Esophagus squamous epithelium (tissue), 5 donors: ENCODE measurements at regions not wholly inside any gene's neighbourhood (a gene's known extent, or its start where the extent isn't known, plus 50 kb on each side); places are given as distances from the start of the nearest gene placed in this dataset.
A peak's percentile ranks its signal among the peaks of the same experiment; 100 is the strongest.

ENCODE experiments used
- DNase-seq: peaks from one replicate; lab custom pipeline; 2025; lab: John Stamatoyannopoulos, UW
- H3K27ac ChIP-seq, 4 donors: fragments of 200-600 bp; sonication (generic); one replicate each; pipeline ENCODE4 v1.5.1; 2016 to 2019; ENCODE audit warnings: mild to moderate bottlenecking in 1 of 4
- H3K27me3 ChIP-seq, 4 donors: fragments of 200-600 bp; sonication (generic); 1 replicate in 3 of 4; 2 replicates in 1 of 4; pipeline versions ENCODE4 v1.5.1 to v1.6.0; 2017 to 2021; ENCODE audit warnings: antibody characterized with exemption in 1 of 4
- H3K36me3 ChIP-seq, 3 donors: fragments of 200-600 bp; sonication (generic); one replicate each; pipeline ENCODE4 v1.5.1; 2016 to 2019
- H3K4me1 ChIP-seq, 3 donors: fragments of 200-600 bp; sonication (generic); one replicate each; pipeline ENCODE4 v1.5.1; 2017 to 2019
- H3K4me3 ChIP-seq, 4 donors: fragments of 200-600 bp; sonication (generic); 1 replicate in 3 of 4; 2 replicates in 1 of 4; pipeline ENCODE4 v1.5.1; 2016 to 2019; ENCODE audit warnings: mild to moderate bottlenecking in 2 of 4, moderate library complexity in 1 of 4
- H3K9me3 ChIP-seq, 3 donors: fragments of 200-600 bp; sonication (generic); one replicate each; pipeline ENCODE4 v1.5.1; 2016 to 2019
- CTCF ChIP-seq, 6 experiments: fragments of 450-650 bp in 4 of 6; fragments of 200-600 bp in 2 of 6; sonication (generic) in 2 of 6; IDR thresholded peaks; one replicate each; pipeline ENCODE4 v1.5.1; 2016 to 2019; ENCODE audit warnings: antibody characterized with exemption in 6 of 6, mild to moderate bottlenecking in 4 of 6, moderate library complexity in 4 of 6
- POLR2A ChIP-seq, 4 donors: fragments of 450-650 bp; IDR thresholded peaks; one replicate each; pipeline ENCODE4 v1.6.1; 2017; ENCODE audit warnings: antibody characterized with exemption in 4 of 4, mild to moderate bottlenecking in 4 of 4, moderate library complexity in 3 of 4
- WGBS, 2 donors: methylation state at CpG; one replicate each; pipeline ENCODE4 v1.1.5; 2018; 5-methylcytosine and 5-hydroxymethylcytosine counted together
- intact Hi-C: fragments of 100-400 bp; cut with DNase I; formaldehyde crosslinking; loops from one replicate; pipeline ENCODE4 v1.15.0; 2022
- donor health status: DM: yes; HTN: yes; CAD: no.

GRCh38 chrY:8541306-8541705 is 796.0 kb upstream of the TSPY4 start:
- DNase-seq, result no peak
- Histone ChIP-seq H3K27me3 (no peaks in the 10 kb centered on the region), H3K9me3 (no peaks in the 10 kb centered on the region), H3K36me3 (no peaks in the 10 kb centered on the region), H3K4me3 (no peak overlapping the region), H3K4me1 (no peaks in the 10 kb centered on the region), H3K27ac (no peak overlapping the region)
- WGBS, 2 donors, result 77% methylated on average over 2 of the region's 4 CpGs; no CpG with 5 or more reads in 1 of the 2 donors
- TF ChIP-seq CTCF (IDR thresholded peaks at IDR 0.05), result peak in 1 of 6 experiments; percentile 27
- TF ChIP-seq POLR2A (IDR thresholded peaks at IDR 0.05), result no peak
- intact Hi-C loops, result no loop called here

- TF ChIP-seq POLR2A (IDR thresholded peaks at IDR 0.05) (no peak), CTCF (IDR thresholded peaks at IDR 0.05) (no peak)
- no peak overlapping the region for H3K27ac ChIP-seq
- no peaks in the 10 kb centered on the region for H3K9me3 ChIP-seq
- intact Hi-C loops, result no loop called here
- no peak for DNase-seq
- no peak overlapping the region for H3K4me3 ChIP-seq
- no peaks in the 10 kb centered on the region for H3K27me3 ChIP-seq
- WGBS, 2 donors, result 17% methylated on average over 2 of the region's 2 CpGs; no CpG with 5 or more reads in 1 of the 2 donors
- H3K36me3 ChIP-seq, result no peaks in the 10 kb centered on the region
- no peaks in the 10 kb centered on the region for H3K4me1 ChIP-seq
Measured at GRCh38 chrY:8544715-8545114, 792.5 kb upstream of the TSPY4 start.

GRCh38 chrY:8547931-8548330 is 789.3 kb upstream of the TSPY4 start:
- intact Hi-C loops, result no loop called here
- Histone ChIP-seq H3K27me3 (no peaks in the 10 kb centered on the region), H3K4me3 (no peak overlapping the region), H3K27ac (no peak overlapping the region), H3K9me3 (no peaks in the 10 kb centered on the region), H3K4me1 (no peaks in the 10 kb centered on the region), H3K36me3 (no peaks in the 10 kb centered on the region)
- TF ChIP-seq CTCF (IDR thresholded peaks at IDR 0.05), result no peak
- TF ChIP-seq POLR2A (IDR thresholded peaks at IDR 0.05), result no peak
- no peak for DNase-seq

GRCh38 chrY:8551323-8551722 is 785.9 kb upstream of the TSPY4 start:
- 60% methylated on average over 1 of the region's 2 CpGs; no CpG with 5 or more reads in 1 of the 2 donors for WGBS, 2 donors
- no peak for DNase-seq
- TF ChIP-seq CTCF (IDR thresholded peaks at IDR 0.05) (no peak), POLR2A (IDR thresholded peaks at IDR 0.05) (no peak)
- Histone ChIP-seq H3K9me3 (no peaks in the 10 kb centered on the region), H3K27ac (no peak overlapping the region), H3K4me1 (no peaks in the 10 kb centered on the region), H3K27me3 (no peaks in the 10 kb centered on the region), H3K36me3 (no peaks in the 10 kb centered on the region), H3K4me3 (no peak overlapping the region)
- intact Hi-C loops, result no loop called here

- intact Hi-C loops, result no loop called here
- 38% methylated on average over 1 of the region's 1 CpG; no CpG with 5 or more reads in 1 of the 2 donors for WGBS, 2 donors
- no peaks in the 10 kb centered on the region for H3K4me1 ChIP-seq
- H3K4me3 ChIP-seq, result no peak overlapping the region
- H3K27me3 ChIP-seq, result no peaks in the 10 kb centered on the region
- DNase-seq, result no peak
- no peaks in the 10 kb centered on the region for H3K36me3 ChIP-seq
- no peak overlapping the region for H3K27ac ChIP-seq
- H3K9me3 ChIP-seq, result no peaks in the 10 kb centered on the region
- TF ChIP-seq POLR2A (IDR thresholded peaks at IDR 0.05), result no peak
- no peak for TF ChIP-seq CTCF (IDR thresholded peaks at IDR 0.05)
Measured at GRCh38 chrY:8552168-8552805, 785.0 kb upstream of the TSPY4 start.
